Mesendoderm (in vitro differentiated cells): ENCODE measurements at regions not wholly inside any gene's neighbourhood (a gene's known extent, or its start where the extent isn't known, plus 50 kb on each side); places are given as distances from the start of the nearest gene placed in this dataset.

ENCODE experiments used
- DNase-seq: peaks from one replicate; pipeline ENCODE4 v3.0.0; 2013
- H2AK5ac ChIP-seq: 2 replicates; pipeline ENCODE4 v1.6.1; 2013; ENCODE audit warnings: low read length, inconsistent platforms
- H2BK120ac ChIP-seq: 2 replicates; pipeline ENCODE4 v1.6.1; 2013; ENCODE audit warnings: low read depth, mild to moderate bottlenecking, low read length, moderate library complexity, mixed read lengths
- H2BK15ac ChIP-seq: replicated peaks from 2 replicates; pipeline ENCODE4 v1.6.1; 2013; ENCODE audit warnings: low read depth, mild to moderate bottlenecking, moderate library complexity
- H2BK5ac ChIP-seq: 2 replicates; pipeline ENCODE4 v1.6.1; 2013; ENCODE audit warnings: low read length, inconsistent platforms
- H3K18ac ChIP-seq: 2 replicates; pipeline ENCODE4 v1.6.1; 2013; ENCODE audit warnings: mild to moderate bottlenecking, low read length, mixed read lengths
- H3K23ac ChIP-seq: one replicate; pipeline ENCODE4 v1.6.1; 2013; ENCODE audit warnings: low read length
- H3K27ac ChIP-seq: 2 replicates; pipeline ENCODE4 v1.5.1; 2013; ENCODE audit warnings: low read depth, mild to moderate bottlenecking, inconsistent platforms, low read length, moderate library complexity
- H3K27me3 ChIP-seq: 2 replicates; pipeline ENCODE4 v1.6.1; 2013; ENCODE audit warnings: low read length, control low read depth, mild to moderate bottlenecking, inconsistent platforms; ENCODE audit not compliant: insufficient read depth, poor library complexity
- H3K36me3 ChIP-seq: 2 replicates; pipeline ENCODE4 v1.6.1; 2013; ENCODE audit warnings: low read length, inconsistent platforms; ENCODE audit not compliant: control insufficient read depth, insufficient read depth
- H3K4ac ChIP-seq: one replicate; pipeline ENCODE4 v1.6.1; 2013; ENCODE audit warnings: low read depth, mild to moderate bottlenecking, low read length, moderate library complexity
- H3K4me1 ChIP-seq: 2 replicates; pipeline ENCODE4 v1.6.1; 2013; ENCODE audit warnings: low read depth, low read length, inconsistent platforms; ENCODE audit not compliant: control insufficient read depth
- H3K4me2 ChIP-seq: 2 replicates; pipeline ENCODE4 v1.6.1; 2013; ENCODE audit warnings: low read length
- H3K4me3 ChIP-seq: 2 replicates; pipeline ENCODE4 v1.5.1; 2013; ENCODE audit warnings: mild to moderate bottlenecking, low read length
- H3K56ac ChIP-seq: one replicate; pipeline ENCODE4 v1.6.1; 2013; ENCODE audit warnings: low read length
- H3K79me1 ChIP-seq: 2 replicates; pipeline ENCODE4 v1.6.1; 2013; ENCODE audit warnings: low read length, inconsistent platforms
- H3K79me2 ChIP-seq: 2 replicates; pipeline ENCODE4 v1.6.1; 2013; ENCODE audit warnings: mild to moderate bottlenecking, low read length; ENCODE audit not compliant: control insufficient read depth, insufficient read depth
- H3K9ac ChIP-seq: 2 replicates; pipeline ENCODE4 v1.6.1; 2013; ENCODE audit warnings: low read length, inconsistent platforms
- H4K5ac ChIP-seq: one replicate; pipeline ENCODE4 v1.6.1; 2013; ENCODE audit warnings: low read length
- H4K8ac ChIP-seq: one replicate; pipeline ENCODE4 v1.6.1; 2013; ENCODE audit warnings: low read depth, mild to moderate bottlenecking, control low read depth, low read length, moderate library complexity
- WGBS: extraction: QIAGEN DNeasy Blood & Tissue Kit; methylation state at CpG from one replicate; pipeline ENCODE4 v1.1.7; 2013; ENCODE audit warnings: low lambda C conversion rate, missing lambda C conversion rate; ENCODE audit not compliant: insufficient coverage; ENCODE audit errors: extremely low coverage; 5-methylcytosine and 5-hydroxymethylcytosine counted together

GRCh38 chr13:70585109-70585508, 476.9 kb upstream of the KLHL1 start:
- Histone ChIP-seq H2AK5ac (no peak overlapping the region), H3K9ac (no peak overlapping the region), H2BK120ac (no peak overlapping the region), H2BK15ac (no peak overlapping the region), H3K56ac (no peak overlapping the region), H3K4ac (no peak overlapping the region), H3K23ac (no peak overlapping the region), H4K5ac (no peak overlapping the region), H3K27ac (no peak overlapping the region), H4K8ac (no peak overlapping the region), H2BK5ac (no peak overlapping the region), H3K18ac (no peak overlapping the region), H3K36me3 (no peaks in the 10 kb centered on the region), H3K27me3 (no peaks in the 10 kb centered on the region), H3K4me2 (no peak overlapping the region), H3K79me2 (no peaks in the 10 kb centered on the region), H3K79me1 (no peaks in the 10 kb centered on the region), H3K4me3 (no peak overlapping the region), H3K4me1 (no peaks in the 10 kb centered on the region)
- WGBS: no CpG with 5 or more reads among the region's 4 CpGs
- DNase-seq: no peak

DNA sequence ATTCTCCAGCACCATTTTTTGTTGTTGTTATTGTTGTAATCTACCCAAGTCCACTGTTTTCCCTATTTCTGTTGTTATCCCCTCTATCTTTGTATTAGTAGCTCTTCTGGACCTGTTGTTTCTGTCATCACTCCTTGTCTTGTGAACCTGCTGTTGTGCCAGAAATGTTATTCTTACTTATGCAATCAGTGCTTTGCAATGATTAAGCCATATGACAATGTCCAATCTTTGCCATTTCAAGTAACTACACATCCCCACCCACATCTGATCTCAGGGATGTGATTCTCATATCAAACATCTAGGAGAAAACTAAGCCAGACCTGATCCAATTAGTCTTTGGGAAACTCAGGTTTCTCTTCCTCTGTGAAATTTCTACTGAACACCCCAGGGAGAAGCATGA, 472.6 kb upstream of the KLHL1 start:
- H2AK5ac ChIP-seq: no peak overlapping the region
- DNase-seq: no peak
- H3K79me1 ChIP-seq: no peaks in the 10 kb centered on the region
- no peak overlapping the region for H3K23ac ChIP-seq
- H3K27ac ChIP-seq: no peak overlapping the region
- no peaks in the 10 kb centered on the region for H3K36me3 ChIP-seq
- no peak overlapping the region for H3K56ac ChIP-seq
- no peak overlapping the region for H4K5ac ChIP-seq
- no peak overlapping the region for H3K4me2 ChIP-seq
- no peak overlapping the region for H3K4me3 ChIP-seq
- no peaks in the 10 kb centered on the region for H3K79me2 ChIP-seq
- no peak overlapping the region for H4K8ac ChIP-seq
- H3K9ac ChIP-seq: no peak overlapping the region
- H2BK15ac ChIP-seq: no peak overlapping the region
- H3K4me1 ChIP-seq: no peaks in the 10 kb centered on the region
- H3K4ac ChIP-seq: no peak overlapping the region
- no peak overlapping the region for H2BK5ac ChIP-seq
- no peaks in the 10 kb centered on the region for H3K27me3 ChIP-seq
- no peak overlapping the region for H3K18ac ChIP-seq
- H2BK120ac ChIP-seq: no peak overlapping the region

- H3K27me3 ChIP-seq: no peaks in the 10 kb centered on the region
- no peak overlapping the region for H3K4me2 ChIP-seq
- H3K9ac ChIP-seq: no peak overlapping the region
- no peak overlapping the region for H2BK5ac ChIP-seq
- H3K36me3 ChIP-seq: no peaks in the 10 kb centered on the region
- no CpG with 5 or more reads among the region's 3 CpGs for WGBS
- H4K8ac ChIP-seq: no peak overlapping the region
- H3K4me1 ChIP-seq: no peaks in the 10 kb centered on the region
- no peak overlapping the region for H3K56ac ChIP-seq
- no peak overlapping the region for H2BK120ac ChIP-seq
- H3K4me3 ChIP-seq: no peak overlapping the region
- H3K79me1 ChIP-seq: no peaks in the 10 kb centered on the region
- H4K5ac ChIP-seq: no peak overlapping the region
- H3K18ac ChIP-seq: no peak overlapping the region
- DNase-seq: no peak
- no peaks in the 10 kb centered on the region for H3K79me2 ChIP-seq
- H3K27ac ChIP-seq: no peak overlapping the region
- H2AK5ac ChIP-seq: no peak overlapping the region
- H3K23ac ChIP-seq: no peak overlapping the region
- H3K4ac ChIP-seq: no peak overlapping the region
- H2BK15ac ChIP-seq: no peak overlapping the region
Measured at GRCh38 chr13:70579941-70580340, 471.7 kb upstream of the KLHL1 start.

DNA sequence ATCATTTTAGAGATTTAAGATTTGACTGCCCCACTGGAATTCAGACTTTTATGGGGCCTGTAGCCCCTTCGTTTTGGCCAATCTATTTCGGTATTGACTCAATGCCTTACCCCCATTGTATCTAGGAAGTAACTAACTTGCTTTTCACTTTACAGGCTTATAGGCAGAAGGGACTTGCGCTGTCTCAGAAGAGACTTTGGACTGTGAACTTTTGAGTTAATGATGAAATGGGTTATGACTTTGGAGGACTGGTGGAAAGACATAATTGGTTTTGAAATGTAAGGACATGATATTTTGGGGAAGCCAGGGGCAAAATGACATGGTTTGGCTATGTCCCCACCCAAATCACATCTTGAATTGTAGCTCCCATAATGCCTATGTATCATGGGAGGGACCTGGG, 463.0 kb upstream of the KLHL1 start:
- no peaks in the 10 kb centered on the region for H3K79me2 ChIP-seq

GRCh38 chr13:70568571-70568970, 460.3 kb upstream of the KLHL1 start:
- no peaks in the 10 kb centered on the region for H3K79me1 ChIP-seq
- DNase-seq: peak; percentile 42
- no peak overlapping the region for H3K18ac ChIP-seq

More for the DNA sequence above, 463.0 kb upstream of the KLHL1 start:
- Histone ChIP-seq H2AK5ac (no peak overlapping the region), H3K18ac (no peak overlapping the region), H2BK15ac (no peak overlapping the region), H2BK120ac (no peak overlapping the region), H3K4me2 (no peak overlapping the region), H3K27ac (no peak overlapping the region), H3K23ac (no peak overlapping the region), H3K56ac (no peak overlapping the region), H3K9ac (no peak overlapping the region), H4K8ac (no peak overlapping the region), H3K36me3 (no peaks in the 10 kb centered on the region), H2BK5ac (no peak overlapping the region), H3K4me3 (no peak overlapping the region), H3K27me3 (no peaks in the 10 kb centered on the region), H3K4ac (no peak overlapping the region), H4K5ac (no peak overlapping the region), H3K79me1 (no peaks in the 10 kb centered on the region), H3K4me1 (no peaks in the 10 kb centered on the region)
- DNase-seq: no peak
- WGBS: no CpG with 5 or more reads among the region's 3 CpGs

DNA sequence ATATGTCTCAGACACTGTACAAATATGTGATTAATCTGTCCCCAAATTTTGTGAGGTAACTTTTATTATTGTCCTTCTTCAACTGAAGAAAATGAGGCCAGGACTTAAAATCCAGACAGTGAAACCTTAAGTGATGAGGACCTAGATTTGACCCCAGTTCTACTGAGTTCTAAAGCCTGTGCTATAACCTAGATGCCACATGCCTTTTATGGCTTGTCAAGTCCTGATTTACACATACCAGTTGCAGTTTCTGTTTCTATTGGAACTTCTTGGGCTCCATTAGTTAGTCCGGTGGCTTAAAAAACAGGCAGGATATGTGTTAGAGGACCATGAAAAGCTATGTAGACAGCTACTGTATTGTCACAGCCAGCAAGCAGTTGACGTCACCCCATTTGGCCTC, 436.5 kb upstream of the KLHL1 start:
- H2AK5ac ChIP-seq: no peak overlapping the region
- no peak overlapping the region for H3K9ac ChIP-seq
- no peaks in the 10 kb centered on the region for H3K79me1 ChIP-seq
- no peak overlapping the region for H3K4me3 ChIP-seq
- no peak overlapping the region for H4K5ac ChIP-seq
- no peak overlapping the region for H3K4ac ChIP-seq
- no peaks in the 10 kb centered on the region for H3K27me3 ChIP-seq
- no peak overlapping the region for H3K4me2 ChIP-seq
- no peak for DNase-seq
- WGBS: no CpG with 5 or more reads among the region's 2 CpGs
- H3K36me3 ChIP-seq: no peaks in the 10 kb centered on the region
- H3K79me2 ChIP-seq: no peaks in the 10 kb centered on the region
- no peak overlapping the region for H2BK5ac ChIP-seq
- no peak overlapping the region for H3K18ac ChIP-seq
- no peak overlapping the region for H3K56ac ChIP-seq
- H2BK15ac ChIP-seq: no peak overlapping the region
- no peak overlapping the region for H3K27ac ChIP-seq
- no peak overlapping the region for H2BK120ac ChIP-seq
- no peak overlapping the region for H3K23ac ChIP-seq
- H3K4me1 ChIP-seq: no peaks in the 10 kb centered on the region
- no peak overlapping the region for H4K8ac ChIP-seq

More at GRCh38 chr13:70568571-70568970, 460.3 kb upstream of the KLHL1 start:
- Histone ChIP-seq H3K36me3 (no peaks in the 10 kb centered on the region), H2AK5ac (no peak overlapping the region), H3K9ac (no peak overlapping the region), H3K27me3 (no peaks in the 10 kb centered on the region), H2BK120ac (no peak overlapping the region), H2BK15ac (no peak overlapping the region), H3K79me2 (no peaks in the 10 kb centered on the region), H3K23ac (no peak overlapping the region), H4K5ac (no peak overlapping the region), H3K4ac (no peak overlapping the region), H3K4me1 (no peaks in the 10 kb centered on the region), H3K4me3 (no peak overlapping the region), H3K4me2 (no peak overlapping the region), H3K56ac (no peak overlapping the region), H2BK5ac (no peak overlapping the region), H4K8ac (no peak overlapping the region), H3K27ac (no peak overlapping the region)
- WGBS: no CpG with 5 or more reads among the region's 1 CpG
